AG04449 (cell line): ENCODE measurements at regions not wholly inside any gene's neighbourhood (a gene's known extent, or its start where the extent isn't known, plus 50 kb on each side); places are given as distances from the start of the nearest gene placed in this dataset.

Experiments used
- CTCF ChIA-PET: fragments of 350-600 bp; formaldehyde crosslinking; extraction: SDS; loops from one replicate; lab custom pipeline; 2021; ENCODE audit warnings: antibody characterized with exemption; lab: Yijun Ruan, JAX
- POLR2A ChIA-PET: fragments of 400-600, 350-600 bp; formaldehyde crosslinking; extraction: SDS; loops from one replicate; lab custom pipeline; 2020; ENCODE audit warnings: antibody characterized with exemption, inconsistent platforms; lab: Yijun Ruan, JAX
- DNase-seq: peaks from one replicate; pipeline ENCODE4 v3.0.0-alpha.2; 2010; ENCODE audit warnings: low read depth, low spot score
- H3K4me3 ChIP-seq: 2 replicates; pipeline ENCODE4 v1.5.1; 2011; ENCODE audit warnings: low read depth, mild to moderate bottlenecking, control low read depth, low read length
- CTCF ChIP-seq: IDR thresholded peaks from one replicate; pipeline ENCODE4 v1.5.1; 2011; ENCODE audit warnings: mild to moderate bottlenecking, moderate library complexity, low read length, control low read depth, inconsistent platforms; ENCODE audit not compliant: insufficient read depth; ENCODE audit errors: missing control alignments

- ChIA-PET CTCF (no interaction called here), POLR2A (no interaction called here)
- no peak for DNase-seq
- no peak overlapping the region for H3K4me3 ChIP-seq
- no peak for TF ChIP-seq CTCF
Observed at GRCh38 chr10:123517901-123518300, 148.3 kb upstream of the GPR26 start.

GRCh38 chr10:123518765-123519164, 147.4 kb upstream of the GPR26 start:
- CTCF ChIA-PET, result no interaction called here
- TF ChIP-seq CTCF, result no peak
- POLR2A ChIA-PET, result no interaction called here
- H3K4me3 ChIP-seq, result no peak overlapping the region
- DNase-seq, result no peak

GRCh38 chr10:123519861-123520260, 146.3 kb upstream of the GPR26 start:
- no peak for DNase-seq
- no peak for TF ChIP-seq CTCF
- H3K4me3 ChIP-seq, result no peak overlapping the region
- ChIA-PET CTCF (no interaction called here), POLR2A (no interaction called here)

- TF ChIP-seq CTCF, result no peak
- ChIA-PET CTCF (no interaction called here), POLR2A (no interaction called here)
- no peak for DNase-seq
- H3K4me3 ChIP-seq, result no peak overlapping the region
Observed at GRCh38 chr10:123521076-123521475, 145.1 kb upstream of the GPR26 start.

- ChIA-PET POLR2A (no interaction called here), CTCF (no interaction called here)
- DNase-seq, result no peak
- no peak overlapping the region for H3K4me3 ChIP-seq
- TF ChIP-seq CTCF, result no peak
Observed at GRCh38 chr10:123521556-123521955, 144.6 kb upstream of the GPR26 start.

- CTCF ChIA-PET, result no interaction called here
- H3K4me3 ChIP-seq, result no peak overlapping the region
- no peak for TF ChIP-seq CTCF
- no peak for DNase-seq
- POLR2A ChIA-PET, result no interaction called here
Observed at GRCh38 chr10:123522702-123523312, 143.3 kb upstream of the GPR26 start.
